HCT116 (cell line): ENCODE measurements at regions not wholly inside any gene's neighbourhood (a gene's known extent, or its start where the extent isn't known, plus 50 kb on each side); places are given as distances from the start of the nearest gene placed in this dataset.

ENCODE experiments used
- ATAC-seq: fragments of 200-7000 bp; cut with Tn5 transposase; 2 replicates; pipeline ENCODE4 v1.9.1; 2020; ENCODE audit warnings: mild to moderate bottlenecking, moderate library complexity
- BruUV-seq: library from RNA; stranded (reverse); fragments of 400-500 nt; replicated peaks from 2 replicates; lab custom pipeline; 2021; lab: Mats Ljungman, UMichigan
- CTCF ChIA-PET: fragments of 300-600 bp; sonication (Branson Sonifier 250); formaldehyde crosslinking; loops from one replicate; lab custom pipeline; 2021; ENCODE audit warnings: antibody characterized with exemption; lab: Charles Lee
- POLR2A ChIA-PET: fragments of 300-600, 350-600 bp; sonication (Branson Sonifier 250); formaldehyde crosslinking; loops from one replicate; lab custom pipeline; 2021; ENCODE audit warnings: antibody characterized with exemption; lab: Charles Lee
- RAD21 ChIA-PET, 2 experiments: fragments of 300-600 bp; sonication (Branson Sonifier 250); formaldehyde crosslinking; loops; one replicate each; lab custom pipeline; 2023; ENCODE audit warnings: low total read pairs in 2 of 2; ENCODE audit not compliant: uncharacterized antibody in 2 of 2, unreplicated experiment in 2 of 2, low non-redundant PET in 1 of 2; lab: Charles Lee
- DNase-seq: peaks from one replicate; pipeline ENCODE4 v3.0.0-alpha.2; 2010; ENCODE audit warnings: low read depth, low spot score
- H2AFZ ChIP-seq: fragments of 200-600 bp; shearing (Covaris generic), sonication (generic); 2 replicates; pipeline ENCODE4 v1.6.1; 2017; ENCODE audit warnings: low read depth, mixed run types, mixed read lengths, antibody characterized with exemption, low read length; ENCODE audit not compliant: poor library complexity, severe bottlenecking
- H3K27ac ChIP-seq: 2 replicates; pipeline ENCODE4 v1.5.1; 2012; ENCODE audit warnings: low read depth, low read length
- H3K27me3 ChIP-seq: fragments of 200-600 bp; sonication (generic); 2 replicates; pipeline ENCODE4 v1.6.1; 2016; ENCODE audit warnings: mixed run types, low read length, mixed read lengths; ENCODE audit not compliant: insufficient read depth
- H3K36me3 ChIP-seq, 2 experiments: fragments of 200-500 bp in 1 of 2; fragments of 200-600 bp in 1 of 2; sonication (Bioruptor generic) in 1 of 2; sonication (generic) in 1 of 2; 2 replicates each; pipeline versions ENCODE4 v1.5.1 to v1.6.1; 2014 to 2016; ENCODE audit warnings: low read length in 2 of 2, inconsistent platforms in 1 of 2, mixed read lengths in 1 of 2, mixed run types in 1 of 2; ENCODE audit not compliant: insufficient read depth in 2 of 2, control insufficient read depth in 1 of 2
- H3K4me1 ChIP-seq, 2 experiments: fragments of 200-600 bp in 1 of 2; sonication (generic) in 1 of 2; 2 replicates each; pipeline versions ENCODE4 v1.5.1 to v1.6.1; 2012 to 2017; ENCODE audit warnings: low read length in 2 of 2, inconsistent platforms in 1 of 2, mild to moderate bottlenecking in 1 of 2, mixed read lengths in 1 of 2, mixed run types in 1 of 2, moderate library complexity in 1 of 2; ENCODE audit not compliant: insufficient read depth in 2 of 2, control insufficient read depth in 1 of 2
- H3K4me2 ChIP-seq: fragments of 200-600 bp; sonication (generic); 2 replicates; pipeline ENCODE4 v1.6.1; 2017; ENCODE audit warnings: mixed run types, low read length, mixed read lengths
- H3K4me3 ChIP-seq, 2 experiments: fragments of 200-600 bp in 1 of 2; sonication (generic) in 1 of 2; replicated peaks in 1 of 2; 2 replicates each; pipeline ENCODE4 v1.5.1; 2011 to 2016; ENCODE audit warnings: low read length in 2 of 2, control low read depth in 1 of 2, low read depth in 1 of 2, mild to moderate bottlenecking in 1 of 2, mixed read lengths in 1 of 2, mixed run types in 1 of 2
- H3K79me2 ChIP-seq: fragments of 200-600 bp; sonication (generic); 2 replicates; pipeline ENCODE4 v1.6.1; 2017; ENCODE audit warnings: mild to moderate bottlenecking, mixed run types, low read length, moderate library complexity, mixed read lengths; ENCODE audit not compliant: insufficient read depth
- H3K9ac ChIP-seq: fragments of 200-600 bp; sonication (generic); 2 replicates; pipeline ENCODE4 v1.6.1; 2016; ENCODE audit warnings: low read length, mixed read lengths
- H3K9me2 ChIP-seq: fragments of 200-600 bp; sonication (generic), shearing (Covaris generic); 2 replicates; pipeline ENCODE4 v1.6.1; 2017; ENCODE audit warnings: mixed run types, mild to moderate bottlenecking, moderate library complexity; ENCODE audit not compliant: insufficient read depth
- H3K9me3 ChIP-seq, 2 experiments: fragments of 200-500 bp in 1 of 2; fragments of 200-600 bp in 1 of 2; sonication (Bioruptor generic) in 1 of 2; sonication (generic) in 1 of 2; 2 replicates each; pipeline ENCODE4 v1.6.1; 2014 to 2017; ENCODE audit warnings: low read length in 2 of 2, mixed read lengths in 2 of 2, inconsistent platforms in 1 of 2, low read depth in 1 of 2, mild to moderate bottlenecking in 1 of 2, mixed run types in 1 of 2, moderate library complexity in 1 of 2; ENCODE audit not compliant: control insufficient read depth in 1 of 2, insufficient read depth in 1 of 2
- H4K20me1 ChIP-seq: fragments of 200-600 bp; sonication (generic), shearing (Covaris generic); 2 replicates; pipeline ENCODE4 v1.6.1; 2017; ENCODE audit warnings: mixed run types, mild to moderate bottlenecking, moderate library complexity; ENCODE audit not compliant: insufficient read depth
- CBX3 ChIP-seq: IDR thresholded peaks from 2 replicates; pipeline ENCODE4 v1.6.1; 2012; ENCODE audit warnings: low read depth
- CEBPB ChIP-seq: IDR thresholded peaks from 2 replicates; pipeline ENCODE4 v1.6.1; 2012; ENCODE audit warnings: low read depth
- EGR1 ChIP-seq: IDR thresholded peaks from 2 replicates; pipeline ENCODE4 v1.6.1; 2012; ENCODE audit warnings: low read depth
- EZH2 ChIP-seq: fragments of 200-600 bp; sonication (generic); IDR thresholded peaks from 2 replicates; pipeline ENCODE4 v1.6.1; 2017; ENCODE audit warnings: antibody characterized with exemption, mixed run types
- JUND ChIP-seq: IDR thresholded peaks from 2 replicates; pipeline ENCODE4 v1.6.1; 2012
- POLR2AphosphoS5 ChIP-seq: IDR thresholded peaks from 2 replicates; pipeline ENCODE4 v1.6.1; 2011; ENCODE audit warnings: mild to moderate bottlenecking, low read depth, low read length, moderate library complexity
- RAD21 ChIP-seq: IDR thresholded peaks from 2 replicates; pipeline ENCODE4 v1.6.1; 2012; ENCODE audit warnings: low read depth, mild to moderate bottlenecking
- REST ChIP-seq: IDR thresholded peaks from 2 replicates; pipeline ENCODE4 v1.6.1; 2012; ENCODE audit warnings: low read depth
- SRF ChIP-seq: IDR thresholded peaks from 2 replicates; pipeline ENCODE4 v1.6.1; 2012; ENCODE audit warnings: low read depth
- TCF7L2 ChIP-seq: IDR thresholded peaks from 2 replicates; pipeline ENCODE4 v1.7.0; 2011; ENCODE audit warnings: borderline replicate concordance, inconsistent platforms; ENCODE audit not compliant: insufficient read depth, insufficient read length; ENCODE audit errors: extremely low read depth
- ZBTB33 ChIP-seq: IDR thresholded peaks from 2 replicates; pipeline ENCODE4 v1.6.1; 2011; ENCODE audit warnings: mild to moderate bottlenecking, low read length, moderate library complexity; ENCODE audit not compliant: insufficient replicate concordance; ENCODE audit errors: extremely low read depth
- intact Hi-C: fragments of 100-400 bp; cut with micrococcal nuclease; formaldehyde crosslinking; loops from 2 replicates; pipeline ENCODE4 v1.10.0; 2022

GRCh38 chr1:89459081-89459480 lies 65.5 kb upstream of the LRRC8B start:
- no peaks in the 10 kb centered on the region for H3K9me2 ChIP-seq
- H2AFZ ChIP-seq = no peak overlapping the region
- no peak overlapping the region for H3K4me3 ChIP-seq
- H3K79me2 ChIP-seq = no peaks in the 10 kb centered on the region
- no peak for ATAC-seq
- TF ChIP-seq CBX3 (no peak), POLR2AphosphoS5 (no peak), JUND (no peak)
- H3K4me2 ChIP-seq = no peak overlapping the region
- no peak overlapping the region for H3K9ac ChIP-seq
- H3K27me3 ChIP-seq = no peaks in the 10 kb centered on the region
- DNase-seq = no peak
- intact Hi-C loops = no loop called here
- POLR2A ChIA-PET = no interaction called here
- no peaks in the 10 kb centered on the region for H3K36me3 ChIP-seq
- H3K9me3 ChIP-seq = no peaks in the 10 kb centered on the region
- no peak overlapping the region for H3K27ac ChIP-seq
- no peaks in the 10 kb centered on the region for H4K20me1 ChIP-seq
- RAD21 ChIA-PET = no interaction called here
- H3K4me1 ChIP-seq = no peaks in the 10 kb centered on the region
- CTCF ChIA-PET = no interaction called here
- BruUV-seq = no TSS peak

- H3K27me3 ChIP-seq = no peaks in the 10 kb centered on the region
- H3K9ac ChIP-seq = no peak overlapping the region
- intact Hi-C loops = no loop called here
- TF ChIP-seq SRF = no peak
- TF ChIP-seq CEBPB = no peak
- 0 out of 2 replicates have a peak, but pooled peaks have one; percentile 12 for TF ChIP-seq RAD21
- TF ChIP-seq ZBTB33 = no peak
- TF ChIP-seq TCF7L2 = no peak
- TF ChIP-seq EGR1 = no peak
- TF ChIP-seq REST = no peak
- no peak for TF ChIP-seq EZH2
- RAD21 ChIA-PET = no interaction called here
- ATAC-seq (no peak), DNase-seq (no peak)
- no TSS peak for BruUV-seq
- no peaks in the 10 kb centered on the region for H4K20me1 ChIP-seq
- H3K36me3 ChIP-seq = no peaks in the 10 kb centered on the region
- H2AFZ ChIP-seq = no peak overlapping the region
- H3K4me3 ChIP-seq = no peak overlapping the region
- H3K9me3 ChIP-seq = no peaks in the 10 kb centered on the region
- no peaks in the 10 kb centered on the region for H3K79me2 ChIP-seq
- POLR2A ChIA-PET = no interaction called here
- no peaks in the 10 kb centered on the region for H3K4me1 ChIP-seq
- no peaks in the 10 kb centered on the region for H3K9me2 ChIP-seq
- H3K27ac ChIP-seq = no peak overlapping the region
- no peak overlapping the region for H3K4me2 ChIP-seq
- CTCF ChIA-PET = interaction anchor here (1.0 to 1.2 kb wide), 2 partner anchors 162 to 303 kb away, joined by 3 read pairs; no protein-coding TSS in a partner anchor
Measured at GRCh38 chr1:89460325-89460724, 64.3 kb upstream of the LRRC8B start.
